Transverse colon (tissue), 4 donors: ENCODE measurements at regions not wholly inside any gene's neighbourhood (a gene's known extent, or its start where the extent isn't known, plus 50 kb on each side); places are given as distances from the start of the nearest gene placed in this dataset.

Experiments used
- CTCF ChIP-seq, 5 experiments: fragments of 200-600 bp in 3 of 5; fragments of 450-650 bp in 2 of 5; sonication (generic) in 3 of 5; IDR thresholded peaks; 1 replicate in 2 of 5; 2 replicates in 3 of 5; pipeline ENCODE4 v1.5.1; 2016 to 2017; ENCODE audit warnings: antibody characterized with exemption in 5 of 5, inconsistent platforms in 3 of 5, mild to moderate bottlenecking in 2 of 5, moderate library complexity in 1 of 5
- EP300 ChIP-seq: sonication (generic); formaldehyde crosslinking; IDR thresholded peaks from one replicate; pipeline ENCODE4 v1.6.1; 2017; ENCODE audit warnings: antibody characterized with exemption, low read depth
- POLR2A ChIP-seq: fragments of 450-650 bp; IDR thresholded peaks from one replicate; pipeline ENCODE4 v1.6.1; 2016; ENCODE audit warnings: antibody characterized with exemption, mild to moderate bottlenecking, moderate library complexity
- POLR2AphosphoS5 ChIP-seq, 3 donors: sonication (generic); formaldehyde crosslinking; IDR thresholded peaks; one replicate each; pipeline ENCODE4 v1.6.1; 2016; ENCODE audit warnings: antibody characterized with exemption in 3 of 3

GRCh38 chr5:143601917-143602333 is 198.4 kb upstream of the NR3C1 start:
- TF ChIP-seq CTCF (IDR thresholded peaks at IDR 0.05) (no peak), POLR2AphosphoS5 (IDR thresholded peaks at IDR 0.05) (no peak), POLR2A (no peak), EP300 (no peak)
